Spleen (tissue), 7 donors: ENCODE measurements at regions not wholly inside any gene's neighbourhood (a gene's known extent, or its start where the extent isn't known, plus 50 kb on each side); places are given as distances from the start of the nearest gene placed in this dataset.
A peak's percentile ranks its signal among the peaks of the same experiment; 100 is the strongest.

Experiments
- POLR2A ChIP-seq, 3 donors: fragments of 450-650 bp; IDR thresholded peaks; one replicate each; pipeline ENCODE4 v1.5.1; 2017; ENCODE audit warnings: antibody characterized with exemption in 3 of 3, mild to moderate bottlenecking in 1 of 3
- TF ChIP-seq, protein P1 (sequence below), 11 experiments: fragments of 200-600 bp in 7 of 11; fragments of 450-650 bp in 4 of 11; sonication (generic) in 4 of 11; IDR thresholded peaks in 8 of 11; conservative IDR thresholded peaks in 3 of 11; 1 replicate in 7 of 11; 2 replicates in 4 of 11; pipeline versions ENCODE4 v1.4.0 to v1.8.0; 2016 to 2021; ENCODE audit warnings: antibody characterized with exemption in 11 of 11, inconsistent platforms in 4 of 11, mild to moderate bottlenecking in 1 of 11
- donor health status: DM: no; HTN: no; CAD: no; lungs with moderate emphysema.
- donor health status: DM: no; HTN: no; CAD: no.
- donor health status: DM: no; HTN: no; CAD: no.

DNA sequence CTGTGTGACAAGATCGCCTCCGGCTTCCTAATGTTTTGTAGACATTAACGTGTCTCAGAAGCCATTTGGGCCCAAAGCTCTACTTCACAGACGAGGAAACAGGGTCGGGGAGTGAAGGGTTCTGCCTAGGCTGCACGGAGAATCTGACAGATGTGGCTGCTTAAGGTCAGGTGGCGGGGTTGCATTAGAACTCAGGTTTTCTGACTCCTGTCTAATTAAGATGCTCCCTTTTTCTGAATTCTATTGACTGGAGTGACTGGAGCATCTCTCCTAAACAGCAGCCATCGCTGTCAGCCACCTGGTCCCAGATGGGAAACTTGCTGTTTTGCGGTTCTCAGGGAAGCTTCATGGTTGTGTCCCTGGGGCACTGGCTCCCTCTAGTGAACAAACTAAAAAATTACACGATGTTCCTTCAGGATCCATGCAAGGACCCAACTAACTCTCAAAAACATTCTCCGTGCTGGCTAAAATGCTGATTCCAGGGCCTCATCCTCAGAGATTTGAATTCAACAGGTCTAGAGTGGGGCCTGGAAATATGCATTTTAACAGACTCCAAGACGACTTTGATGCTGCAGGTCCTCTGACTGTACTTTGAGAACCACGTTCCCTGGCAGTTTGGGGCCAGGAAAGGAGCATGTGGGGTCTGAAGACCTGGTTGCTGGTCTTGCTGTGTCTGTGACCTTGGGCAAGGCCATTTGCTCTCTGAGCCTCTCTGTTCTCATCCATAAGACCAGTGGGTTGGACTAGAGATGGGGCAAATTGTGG, 117.4 kb downstream of the IRF8 start:
- no peak for TF ChIP-seq POLR2A (IDR thresholded peaks at IDR 0.05)
- TF ChIP-seq, protein P1, sequence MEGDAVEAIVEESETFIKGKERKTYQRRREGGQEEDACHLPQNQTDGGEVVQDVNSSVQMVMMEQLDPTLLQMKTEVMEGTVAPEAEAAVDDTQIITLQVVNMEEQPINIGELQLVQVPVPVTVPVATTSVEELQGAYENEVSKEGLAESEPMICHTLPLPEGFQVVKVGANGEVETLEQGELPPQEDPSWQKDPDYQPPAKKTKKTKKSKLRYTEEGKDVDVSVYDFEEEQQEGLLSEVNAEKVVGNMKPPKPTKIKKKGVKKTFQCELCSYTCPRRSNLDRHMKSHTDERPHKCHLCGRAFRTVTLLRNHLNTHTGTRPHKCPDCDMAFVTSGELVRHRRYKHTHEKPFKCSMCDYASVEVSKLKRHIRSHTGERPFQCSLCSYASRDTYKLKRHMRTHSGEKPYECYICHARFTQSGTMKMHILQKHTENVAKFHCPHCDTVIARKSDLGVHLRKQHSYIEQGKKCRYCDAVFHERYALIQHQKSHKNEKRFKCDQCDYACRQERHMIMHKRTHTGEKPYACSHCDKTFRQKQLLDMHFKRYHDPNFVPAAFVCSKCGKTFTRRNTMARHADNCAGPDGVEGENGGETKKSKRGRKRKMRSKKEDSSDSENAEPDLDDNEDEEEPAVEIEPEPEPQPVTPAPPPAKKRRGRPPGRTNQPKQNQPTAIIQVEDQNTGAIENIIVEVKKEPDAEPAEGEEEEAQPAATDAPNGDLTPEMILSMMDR (IDR thresholded peaks at IDR 0.05 in 8 of 11, conservative IDR thresholded peaks at IDR 0.05 in 3 of 11) = peak; percentile 37 to 81 (median 66)
